ENCODE measurements at regions not wholly inside any gene's neighbourhood (a gene's known extent, or its start where the extent isn't known, plus 50 kb on each side); places are given as distances from the start of the nearest gene placed in this dataset.

GRCh38 chr13:44273991-44274770, 99.4 kb upstream of the SERP2 start:
- peak; percentile 67 for DNase-seq (ENCODE audit: low spot score)
- TF ChIP-seq, protein P1, sequence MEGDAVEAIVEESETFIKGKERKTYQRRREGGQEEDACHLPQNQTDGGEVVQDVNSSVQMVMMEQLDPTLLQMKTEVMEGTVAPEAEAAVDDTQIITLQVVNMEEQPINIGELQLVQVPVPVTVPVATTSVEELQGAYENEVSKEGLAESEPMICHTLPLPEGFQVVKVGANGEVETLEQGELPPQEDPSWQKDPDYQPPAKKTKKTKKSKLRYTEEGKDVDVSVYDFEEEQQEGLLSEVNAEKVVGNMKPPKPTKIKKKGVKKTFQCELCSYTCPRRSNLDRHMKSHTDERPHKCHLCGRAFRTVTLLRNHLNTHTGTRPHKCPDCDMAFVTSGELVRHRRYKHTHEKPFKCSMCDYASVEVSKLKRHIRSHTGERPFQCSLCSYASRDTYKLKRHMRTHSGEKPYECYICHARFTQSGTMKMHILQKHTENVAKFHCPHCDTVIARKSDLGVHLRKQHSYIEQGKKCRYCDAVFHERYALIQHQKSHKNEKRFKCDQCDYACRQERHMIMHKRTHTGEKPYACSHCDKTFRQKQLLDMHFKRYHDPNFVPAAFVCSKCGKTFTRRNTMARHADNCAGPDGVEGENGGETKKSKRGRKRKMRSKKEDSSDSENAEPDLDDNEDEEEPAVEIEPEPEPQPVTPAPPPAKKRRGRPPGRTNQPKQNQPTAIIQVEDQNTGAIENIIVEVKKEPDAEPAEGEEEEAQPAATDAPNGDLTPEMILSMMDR (IDR thresholded peaks at IDR 0.05; ENCODE audit: extremely low read depth, insufficient read depth, missing control alignments): no peak
- in situ Hi-C loops (cut with MboI; ENCODE audit: low pct_unique_long_range_greater_than_20kb, low sequenced_read_pairs, unreplicated experiment): no loop called here

DNA sequence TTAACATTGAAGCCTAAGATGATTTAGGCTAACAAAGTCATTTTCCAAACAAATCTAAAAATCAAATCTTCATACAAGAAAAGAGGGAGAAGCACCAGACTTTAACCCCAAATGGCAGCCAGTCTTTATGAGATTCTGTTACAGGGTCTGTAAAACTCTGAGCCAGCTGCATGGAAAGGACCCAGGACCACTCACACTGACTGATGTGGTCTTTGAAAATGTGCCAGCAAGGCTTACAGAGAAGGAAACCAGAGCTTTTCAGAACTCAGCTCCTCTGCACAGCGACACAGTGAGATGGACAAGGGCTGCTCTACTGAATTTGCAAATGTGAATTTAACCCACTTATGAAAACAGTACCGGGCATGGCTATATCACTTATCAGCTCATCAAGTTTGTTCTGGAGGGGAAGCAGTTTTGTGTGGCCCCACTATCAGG, 98.8 kb upstream of the SERP2 start:
- TF ChIP-seq, protein P1 (IDR thresholded peaks at IDR 0.05; ENCODE audit: extremely low read depth, insufficient read depth, missing control alignments): no peak
- in situ Hi-C loops (cut with MboI; ENCODE audit: low pct_unique_long_range_greater_than_20kb, low sequenced_read_pairs, unreplicated experiment): no loop called here
- no peak for DNase-seq (ENCODE audit: low spot score)

DNA sequence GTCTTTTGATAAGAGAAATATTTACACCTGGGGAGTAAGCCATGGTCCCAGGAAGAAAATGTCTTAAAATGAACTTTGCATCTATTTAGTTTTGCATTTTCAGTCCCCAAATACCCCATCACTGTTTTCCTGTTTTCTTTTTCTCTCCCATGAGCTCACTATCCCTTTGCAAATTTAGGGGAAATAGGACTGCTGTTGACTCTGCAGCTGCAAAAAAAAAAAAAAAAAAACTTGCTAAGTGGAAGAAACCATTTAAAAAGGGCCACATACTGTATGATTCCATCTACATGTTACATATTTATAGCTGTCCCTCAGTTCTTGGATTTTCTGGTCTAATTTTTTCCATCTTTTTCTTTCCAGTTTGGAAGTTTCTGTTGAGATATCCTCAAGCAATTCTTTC, 98.2 kb upstream of the SERP2 start:
- in situ Hi-C loops (cut with MboI; ENCODE audit: low pct_unique_long_range_greater_than_20kb, low sequenced_read_pairs, unreplicated experiment): no loop called here
- DNase-seq (ENCODE audit: low spot score): no peak
- TF ChIP-seq, protein P1 (IDR thresholded peaks at IDR 0.05; ENCODE audit: extremely low read depth, insufficient read depth, missing control alignments): no peak

- TF ChIP-seq, protein P1 (IDR thresholded peaks at IDR 0.05; ENCODE audit: extremely low read depth, insufficient read depth, missing control alignments): no peak
- in situ Hi-C loops (cut with MboI; ENCODE audit: low pct_unique_long_range_greater_than_20kb, low sequenced_read_pairs, unreplicated experiment): no loop called here
- no peak for DNase-seq (ENCODE audit: low spot score)
Measured at GRCh38 chr13:44276061-44276460, 97.6 kb upstream of the SERP2 start.

GRCh38 chr13:44277459-44277858, 96.2 kb upstream of the SERP2 start:
- no peak for DNase-seq (ENCODE audit: low spot score)
- TF ChIP-seq, protein P1 (IDR thresholded peaks at IDR 0.05; ENCODE audit: extremely low read depth, insufficient read depth, missing control alignments): no peak
- in situ Hi-C loops (cut with MboI; ENCODE audit: low pct_unique_long_range_greater_than_20kb, low sequenced_read_pairs, unreplicated experiment): no loop called here

- in situ Hi-C loops (cut with MboI; ENCODE audit: low pct_unique_long_range_greater_than_20kb, low sequenced_read_pairs, unreplicated experiment): no loop called here
- DNase-seq (ENCODE audit: low spot score): no peak
- TF ChIP-seq, protein P1 (IDR thresholded peaks at IDR 0.05; ENCODE audit: extremely low read depth, insufficient read depth, missing control alignments): no peak
Measured at GRCh38 chr13:44278166-44278565, 95.5 kb upstream of the SERP2 start.
